ENCODE measurements at regions not wholly inside any gene's neighbourhood (a gene's known extent, or its start where the extent isn't known, plus 50 kb on each side); places are given as distances from the start of the nearest gene placed in this dataset.

GRCh38 chr2:234326694-234327093 is 170.2 kb downstream of the ARL4C start:
- no peak for TF ChIP-seq CTCF (IDR thresholded peaks at IDR 0.05; ENCODE audit: borderline replicate concordance, insufficient read depth, low read depth, low read length)
- no peak overlapping the region for H3K4me3 ChIP-seq (ENCODE audit: low read depth, low read length)

DNA sequence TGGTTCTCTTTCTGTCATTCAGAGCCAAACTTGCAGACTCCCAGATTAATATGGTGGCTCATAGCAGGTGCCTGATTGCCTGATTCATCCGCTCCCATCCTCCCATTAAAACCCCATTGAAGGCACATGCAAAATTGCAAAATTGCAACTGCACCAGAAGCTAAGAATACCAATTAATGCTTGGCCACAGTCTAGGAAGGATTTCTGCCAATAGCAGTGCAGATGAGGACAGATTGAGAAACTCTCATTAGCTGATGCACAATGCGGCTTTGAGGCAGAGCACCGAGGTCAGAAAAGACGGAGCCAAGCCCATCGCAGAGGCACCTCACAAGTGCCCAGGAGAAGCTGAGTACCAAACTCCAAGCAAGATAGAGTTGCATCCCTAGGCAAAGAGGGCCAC is 172.8 kb downstream of the ARL4C start:
- no peak for TF ChIP-seq CTCF (IDR thresholded peaks at IDR 0.05; ENCODE audit: borderline replicate concordance, insufficient read depth, low read depth, low read length)
- H3K4me3 ChIP-seq (ENCODE audit: low read depth, low read length), result no peak overlapping the region

- TF ChIP-seq CTCF (IDR thresholded peaks at IDR 0.05; ENCODE audit: borderline replicate concordance, insufficient read depth, low read depth, low read length), result no peak
- H3K4me3 ChIP-seq (ENCODE audit: low read depth, low read length), result no peak overlapping the region
These were observed 174.0 kb downstream of the ARL4C start for GRCh38 chr2:234322766-234323465.

- no peak for TF ChIP-seq CTCF (IDR thresholded peaks at IDR 0.05; ENCODE audit: borderline replicate concordance, insufficient read depth, low read depth, low read length)
These were observed 176.8 kb downstream of the ARL4C start for GRCh38 chr2:234320066-234320465.

GRCh38 chr2:234318361-234318760 is 178.5 kb downstream of the ARL4C start:
- TF ChIP-seq CTCF (IDR thresholded peaks at IDR 0.05; ENCODE audit: borderline replicate concordance, insufficient read depth, low read depth, low read length), result no peak
- no peak overlapping the region for H3K4me3 ChIP-seq (ENCODE audit: low read depth, low read length)

More at GRCh38 chr2:234320066-234320465, 176.8 kb downstream of the ARL4C start:
- no peak overlapping the region for H3K4me3 ChIP-seq (ENCODE audit: low read depth, low read length)

DNA sequence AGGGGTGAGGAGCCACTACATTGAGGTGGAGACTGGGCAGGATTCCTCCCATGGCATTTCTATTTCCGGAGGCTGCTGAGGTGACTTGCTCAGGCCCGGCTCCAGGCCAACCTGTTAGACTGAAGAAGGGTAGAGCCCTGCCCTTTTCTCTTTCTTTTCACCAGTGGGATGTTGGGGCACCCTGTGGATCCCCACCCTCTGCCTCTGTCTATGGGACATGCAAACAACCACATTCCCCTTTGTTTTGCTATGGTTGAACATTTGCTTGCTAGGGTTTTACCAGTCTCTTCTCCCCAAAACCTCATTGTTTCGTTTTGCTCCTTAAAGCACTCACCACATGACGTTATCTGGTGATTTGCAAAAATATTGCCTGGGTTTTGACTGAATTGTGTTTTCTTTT is 183.3 kb downstream of the ARL4C start:
- TF ChIP-seq CTCF (IDR thresholded peaks at IDR 0.05; ENCODE audit: borderline replicate concordance, insufficient read depth, low read depth, low read length), result no peak
- H3K4me3 ChIP-seq (ENCODE audit: low read depth, low read length), result no peak overlapping the region

DNA sequence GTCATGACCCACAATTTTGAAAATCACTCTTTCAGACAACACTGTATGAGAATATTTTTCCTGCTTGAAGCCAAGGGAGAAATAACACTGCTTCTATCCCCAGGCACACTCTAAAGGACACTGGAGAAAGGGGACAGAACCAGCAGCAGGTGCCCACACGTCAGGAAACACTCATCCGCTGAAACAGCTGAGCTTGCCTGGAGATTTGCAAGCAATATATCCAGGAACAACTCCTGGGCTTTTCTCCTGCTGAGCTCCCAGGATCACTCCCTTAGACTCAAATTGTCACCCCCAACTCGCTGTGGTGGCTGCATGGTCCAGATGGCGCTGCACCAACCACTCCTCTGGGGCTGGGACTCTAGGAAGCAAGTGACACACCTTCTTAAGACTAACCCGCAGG is 186.7 kb downstream of the ARL4C start:
- TF ChIP-seq CTCF (IDR thresholded peaks at IDR 0.05; ENCODE audit: borderline replicate concordance, insufficient read depth, low read depth, low read length), result no peak
- H3K4me3 ChIP-seq (ENCODE audit: low read depth, low read length), result no peak overlapping the region

Data from GM12875 (cell line).